Motor neuron (in vitro differentiated cells): ENCODE measurements at regions not wholly inside any gene's neighbourhood (a gene's known extent, or its start where the extent isn't known, plus 50 kb on each side); places are given as distances from the start of the nearest gene placed in this dataset.

ENCODE experiments used
- ATAC-seq, 8 experiments: fragments of 200-7000 bp; cut with Tn5 transposase; replicated peaks in 6 of 8; 2 replicates each; pipeline ENCODE4 v1.8.0; 2021; ENCODE audit warnings: mild to moderate bottlenecking in 8 of 8, moderate library complexity in 8 of 8
- H3K27ac ChIP-seq, 2 donors: fragments of 250-450 bp; sonication (Bioruptor Pico); 2 replicates each; pipeline ENCODE4 v1.9.0; 2021; ENCODE audit warnings: antibody characterized with exemption in 2 of 2, mild to moderate bottlenecking in 2 of 2, moderate library complexity in 1 of 2
- H3K4me1 ChIP-seq, 2 donors: fragments of 250-450 bp; sonication (Bioruptor Pico); replicated peaks in 1 of 2; 2 replicates each; pipeline ENCODE4 v1.6.1; 2021; ENCODE audit warnings: antibody characterized with exemption in 2 of 2, mild to moderate bottlenecking in 2 of 2, moderate library complexity in 1 of 2
- H3K4me3 ChIP-seq, 5 donors: fragments of 250-450 bp; sonication (Bioruptor Pico); 2 replicates each; pipeline ENCODE4 v1.9.0; 2021; ENCODE audit warnings: antibody characterized with exemption in 5 of 5, mild to moderate bottlenecking in 5 of 5, moderate library complexity in 4 of 5
- WGBS, 10 experiments: fragments of 450-650 bp; shearing (Covaris generic); methylation state at CpG; one replicate each; pipeline ENCODE4 v1.0.0; 2022; 5-methylcytosine and 5-hydroxymethylcytosine counted together
- in situ Hi-C, 9 experiments: fragments of 400-800 bp; cut with MboI; loops; one replicate each; pipeline ENCODE4 v1.15.0; 2021; ENCODE audit warnings: low sequenced_read_pairs in 9 of 9, low pct_unique_long_range_greater_than_20kb in 2 of 9; ENCODE audit not compliant: unreplicated experiment in 9 of 9

- H3K27ac ChIP-seq: no peak overlapping the region
- no peaks in the 10 kb centered on the region for H3K4me1 ChIP-seq
- H3K4me3 ChIP-seq: no peak overlapping the region
- in situ Hi-C loops: no loop called here
- 6 to 100% (median 90%) methylated on average over 1 to 2 of the region's 2 CpGs; no CpG with 5 or more reads in 2 of the 10 experiments for WGBS, 10 experiments
- no peak for ATAC-seq
These were observed 159.8 kb downstream of the HS3ST3B1 start for GRCh38 chr17:14460516-14461226.

GRCh38 chr17:14459955-14460354, 159.1 kb downstream of the HS3ST3B1 start:
- Histone ChIP-seq H3K4me3 (no peak overlapping the region), H3K27ac (no peak overlapping the region), H3K4me1 (no peaks in the 10 kb centered on the region)
- in situ Hi-C loops: no loop called here
- WGBS, 10 experiments: 0 to 100% (median 71%) methylated on average over 1 to 5 of the region's 5 CpGs; no CpG with 5 or more reads in 1 of the 10 experiments
- peak in 1 of 8 experiments; percentile 41 for ATAC-seq

- Histone ChIP-seq H3K27ac (no peak overlapping the region), H3K4me3 (no peak overlapping the region), H3K4me1 (no peaks in the 10 kb centered on the region)
- WGBS, 10 experiments: 75 to 100% (median 87%) methylated on average over 2 to 3 of the region's 3 CpGs; no CpG with 5 or more reads in 2 of the 10 experiments
- in situ Hi-C loops: no loop called here
- ATAC-seq: no peak
These were observed 157.8 kb downstream of the HS3ST3B1 start for GRCh38 chr17:14458724-14459123.

- H3K27ac ChIP-seq: no peak overlapping the region
- 37 to 97% (median 84%) methylated on average over 2 to 4 of the region's 4 CpGs; no CpG with 5 or more reads in 4 of the 10 experiments for WGBS, 10 experiments
- ATAC-seq: no peak
- in situ Hi-C loops: no loop called here
- H3K4me3 ChIP-seq: no peak overlapping the region
- H3K4me1 ChIP-seq: peaks cover 0 to 2% of the 10 kb centered on the region in 2 donors
These were observed 153.9 kb downstream of the HS3ST3B1 start for GRCh38 chr17:14454746-14455145.

- 78 to 100% (median 89%) methylated on average over 1 of the region's 1 CpG; no CpG with 5 or more reads in 3 of the 10 experiments for WGBS, 10 experiments
- no peak overlapping the region for H3K27ac ChIP-seq
These were observed 152.0 kb downstream of the HS3ST3B1 start for GRCh38 chr17:14452856-14453255.

GRCh38 chr17:14451729-14452191, 150.9 kb downstream of the HS3ST3B1 start:
- in situ Hi-C loops: no loop called here
- H3K4me3 ChIP-seq: no peak overlapping the region
- 33 to 100% (median 88%) methylated on average over 3 to 9 of the region's 11 CpGs; no CpG with 5 or more reads in 3 of the 10 experiments for WGBS, 10 experiments
- H3K27ac ChIP-seq: no peak overlapping the region
- ATAC-seq: no peak
- peaks cover 0 to 2% of the 10 kb centered on the region in 2 donors for H3K4me1 ChIP-seq

More at GRCh38 chr17:14452856-14453255, 152.0 kb downstream of the HS3ST3B1 start:
- peaks cover 0 to 2% of the 10 kb centered on the region in 2 donors for H3K4me1 ChIP-seq
- H3K4me3 ChIP-seq: no peak overlapping the region
- ATAC-seq: no peak
- in situ Hi-C loops: no loop called here

GRCh38 chr17:14448818-14449217, 147.9 kb downstream of the HS3ST3B1 start:
- 25 to 100% (median 50%) methylated on average over 1 to 2 of the region's 2 CpGs; no CpG with 5 or more reads in 7 of the 10 experiments for WGBS, 10 experiments
- in situ Hi-C loops: no loop called here
- Histone ChIP-seq H3K4me3 (no peak overlapping the region), H3K27ac (no peak overlapping the region), H3K4me1 (peaks cover 0 to 2% of the 10 kb centered on the region in 2 donors)
- ATAC-seq: peak in 3 of 8 experiments; percentile 37 to 96 (median 60)

- in situ Hi-C loops: no loop called here
- Histone ChIP-seq H3K4me1 (no peaks in the 10 kb centered on the region), H3K27ac (no peak overlapping the region), H3K4me3 (no peak overlapping the region)
- WGBS, 10 experiments: 0 to 100% (median 70%) methylated on average over 1 to 2 of the region's 2 CpGs; no CpG with 5 or more reads in 4 of the 10 experiments
- ATAC-seq: no peak
These were observed 145.9 kb downstream of the HS3ST3B1 start for GRCh38 chr17:14446825-14447224.

- WGBS, 10 experiments: 58 to 100% (median 92%) methylated on average over 1 to 3 of the region's 3 CpGs; no CpG with 5 or more reads in 3 of the 10 experiments
- no peak overlapping the region for H3K4me3 ChIP-seq
- H3K27ac ChIP-seq: no peak overlapping the region
- peak in 1 of 8 experiments; percentile 6 for ATAC-seq
- H3K4me1 ChIP-seq: no peaks in the 10 kb centered on the region
- in situ Hi-C loops: no loop called here
These were observed 144.0 kb downstream of the HS3ST3B1 start for GRCh38 chr17:14444915-14445314.

GRCh38 chr17:14442798-14443528, 142.1 kb downstream of the HS3ST3B1 start:
- 24 to 100% (median 83%) methylated on average over 1 to 4 of the region's 4 CpGs; no CpG with 5 or more reads in 1 of the 10 experiments for WGBS, 10 experiments
- Histone ChIP-seq H3K4me1 (no peaks in the 10 kb centered on the region), H3K4me3 (no peak overlapping the region), H3K27ac (no peak overlapping the region)
- ATAC-seq: no peak
- in situ Hi-C loops: no loop called here

- in situ Hi-C loops: no loop called here
- H3K4me1 ChIP-seq: peaks cover 0 to 4% of the 10 kb centered on the region in 2 donors
- no peak overlapping the region for H3K4me3 ChIP-seq
These were observed 136.3 kb downstream of the HS3ST3B1 start for GRCh38 chr17:14437176-14437575.

GRCh38 chr17:14436266-14436665, 135.4 kb downstream of the HS3ST3B1 start:
- Histone ChIP-seq H3K27ac (no peak overlapping the region), H3K4me3 (no peak overlapping the region), H3K4me1 (peaks cover 0 to 4% of the 10 kb centered on the region in 2 donors)
- no peak for ATAC-seq
- 0 to 100% (median 61%) methylated on average over 1 to 4 of the region's 4 CpGs; no CpG with 5 or more reads in 2 of the 10 experiments for WGBS, 10 experiments
- in situ Hi-C loops: no loop called here

More at GRCh38 chr17:14437176-14437575, 136.3 kb downstream of the HS3ST3B1 start:
- H3K27ac ChIP-seq: no peak overlapping the region
- 85 to 100% (median 95%) methylated on average over 1 to 4 of the region's 4 CpGs; no CpG with 5 or more reads in 1 of the 10 experiments for WGBS, 10 experiments
- ATAC-seq: no peak

- H3K27ac ChIP-seq: no peak overlapping the region
- in situ Hi-C loops: no loop called here
- peaks cover 0 to 4% of the 10 kb centered on the region in 2 donors for H3K4me1 ChIP-seq
- ATAC-seq: no peak
- no peak overlapping the region for H3K4me3 ChIP-seq
These were observed 133.6 kb downstream of the HS3ST3B1 start for GRCh38 chr17:14434506-14434905.
